GM18511 (cell line): ENCODE measurements at regions not wholly inside any gene's neighbourhood (a gene's known extent, or its start where the extent isn't known, plus 50 kb on each side); places are given as distances from the start of the nearest gene placed in this dataset.
"Not testable (repeated sequence)": the region's sequence is repeated elsewhere in the genome, so short reads cannot be mapped to it uniquely, and the experiment has no call there.

Experiments
- ATAC-seq: cut with Tn5 transposase; IDR thresholded peaks from one replicate; pipeline ENCODE4 v1.9.1; 2021; ENCODE audit warnings: mild to moderate bottlenecking, moderate library complexity; ENCODE audit not compliant: unreplicated experiment

DNA sequence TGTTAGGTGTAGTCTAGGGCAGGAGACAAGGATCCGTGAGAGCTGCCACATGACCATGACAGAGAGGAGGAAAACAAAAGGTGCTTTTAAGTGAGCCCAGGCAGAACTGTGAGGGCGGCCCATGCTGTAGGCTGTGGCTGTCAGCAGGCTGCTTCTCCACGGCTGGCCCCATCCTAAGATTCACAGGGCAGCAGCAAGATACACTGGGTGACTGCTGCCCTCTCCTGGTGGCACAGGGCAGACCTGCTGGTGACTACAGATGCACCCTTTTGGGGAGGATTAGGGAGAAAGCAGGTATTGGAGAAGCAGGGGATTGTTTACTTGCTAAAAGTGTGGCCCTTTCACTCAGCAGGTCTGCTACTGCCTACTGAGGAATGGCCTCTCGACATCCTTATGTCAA lies 112.2 kb upstream of the CCZ1B start:
- not testable (repeated sequence) for ATAC-seq

DNA sequence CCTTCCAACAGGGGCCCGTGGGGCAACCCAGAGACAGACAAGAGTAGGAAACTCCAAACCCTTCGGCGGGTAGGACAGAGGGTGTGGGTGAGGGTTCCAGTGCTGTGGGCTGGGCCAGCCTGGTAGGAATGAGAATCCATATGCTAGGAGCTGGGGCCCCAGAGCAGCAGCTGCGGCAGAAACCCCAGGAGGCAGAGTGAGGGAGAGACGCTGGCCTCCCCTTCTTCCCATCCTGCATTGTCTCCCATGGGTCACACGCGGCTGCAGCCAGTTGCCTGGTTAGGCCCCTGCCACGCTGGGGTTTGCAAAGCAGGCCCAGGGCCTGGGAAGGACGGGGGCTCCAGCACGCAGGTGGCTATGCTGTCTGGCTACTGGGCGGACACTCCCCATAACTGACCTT lies 113.1 kb upstream of the CCZ1B start:
- not testable (repeated sequence) for ATAC-seq

DNA sequence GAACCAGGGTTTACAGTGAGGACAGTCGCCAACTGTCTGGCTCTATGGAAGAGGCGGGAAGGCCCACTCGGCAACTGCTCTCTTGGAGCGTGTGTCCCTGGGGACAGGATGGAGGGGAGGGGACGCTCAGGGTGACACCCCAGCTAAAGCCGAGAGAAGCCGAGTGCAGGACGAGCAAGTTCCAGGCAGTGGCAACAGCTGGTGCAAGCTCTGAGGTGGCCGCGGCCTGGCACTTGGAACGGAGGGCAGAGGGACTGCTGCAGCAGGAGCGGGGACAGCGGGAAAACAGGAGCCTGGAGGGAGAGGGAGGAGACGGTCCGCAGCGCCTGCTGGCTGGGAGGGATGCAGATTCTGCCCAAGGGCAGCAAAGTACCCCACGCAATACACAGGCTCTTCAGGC lies 113.8 kb upstream of the CCZ1B start:
- ATAC-seq = not testable (repeated sequence)

GRCh38 chr7:6946873-6947272 lies 120.8 kb upstream of the CCZ1B start:
- not testable (repeated sequence) for ATAC-seq

DNA sequence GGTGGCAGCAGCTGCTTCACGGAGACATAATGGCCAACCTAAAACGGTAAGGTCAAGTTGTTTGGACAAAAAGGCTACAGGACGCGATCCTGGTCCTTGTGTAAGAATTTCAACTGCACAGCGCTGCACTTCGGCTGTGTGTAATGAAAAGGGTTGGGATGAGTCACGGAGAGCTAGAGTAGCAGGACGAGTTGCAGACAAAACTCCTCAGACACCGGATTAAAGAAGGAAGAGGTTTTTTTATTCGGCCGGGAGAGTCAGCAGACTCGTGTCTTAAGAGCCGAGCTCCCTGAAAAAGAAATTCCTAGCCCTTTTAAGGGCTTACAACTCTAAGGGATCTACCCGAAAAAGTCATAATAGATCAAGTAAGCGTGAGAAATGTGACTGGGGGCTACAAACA lies 124.2 kb upstream of the CCZ1B start:
- not testable (repeated sequence) for ATAC-seq

DNA sequence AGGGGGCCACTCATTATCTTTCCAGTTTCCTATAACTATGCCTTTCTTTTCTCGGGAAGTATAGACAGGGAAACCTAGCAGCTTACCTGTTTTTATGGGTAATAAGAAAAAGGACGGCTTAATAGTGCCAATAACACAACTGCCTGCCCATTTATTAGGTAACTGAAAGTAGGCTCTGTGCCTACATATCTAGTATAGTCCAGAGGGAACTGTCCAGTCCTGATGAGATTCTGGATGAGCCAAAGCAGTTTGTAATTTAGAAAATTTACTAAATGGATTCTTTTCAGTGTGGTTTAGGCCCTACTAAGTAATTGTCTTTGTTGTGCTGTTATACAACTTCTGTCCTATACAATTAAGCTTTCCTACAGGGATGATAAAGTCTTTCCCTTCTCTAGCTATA lies 125.5 kb upstream of the CCZ1B start:
- ATAC-seq = not testable (repeated sequence)

- ATAC-seq = not testable (repeated sequence)
Observed at GRCh38 chr7:6953138-6953797, 127.2 kb upstream of the CCZ1B start.

GRCh38 chr7:6953798-6954181 lies 127.7 kb upstream of the CCZ1B start:
- not testable (repeated sequence) for ATAC-seq

GRCh38 chr7:6955385-6955784 lies 129.3 kb upstream of the CCZ1B start:
- not testable (repeated sequence) for ATAC-seq

DNA sequence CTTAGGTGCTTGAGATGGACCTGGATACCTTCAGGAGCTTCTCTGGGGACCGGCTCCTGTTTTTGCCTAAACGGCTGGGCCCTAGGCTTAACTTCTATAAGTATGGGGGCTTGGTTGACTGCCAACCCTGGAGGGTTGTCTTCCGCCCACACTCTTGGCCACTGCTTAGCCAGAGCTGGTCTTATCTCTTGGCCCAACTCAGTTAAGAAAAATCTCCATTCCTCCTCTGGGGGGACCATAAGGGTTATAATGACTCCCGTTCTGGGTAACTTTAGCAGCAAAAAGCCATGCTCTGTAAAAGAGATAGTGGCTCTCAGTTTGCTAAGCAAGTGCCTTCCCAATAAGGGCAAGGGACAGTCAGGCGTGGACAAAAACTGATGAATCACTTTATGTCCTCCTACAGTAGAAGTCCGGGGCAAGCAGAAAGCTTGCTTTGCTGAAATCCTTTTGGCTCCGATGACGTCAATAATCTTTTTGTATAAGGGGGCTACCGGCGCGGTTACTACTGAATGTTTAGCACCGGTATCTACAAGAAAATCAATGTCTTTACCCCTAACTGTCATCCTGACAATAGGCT lies 130.0 kb upstream of the CCZ1B start:
- ATAC-seq = not testable (repeated sequence)

GRCh38 chr7:6958371-6958770 lies 132.3 kb upstream of the CCZ1B start:
- not testable (repeated sequence) for ATAC-seq

- ATAC-seq = not testable (repeated sequence)
Observed at GRCh38 chr7:6959942-6960341, 133.9 kb upstream of the CCZ1B start.

DNA sequence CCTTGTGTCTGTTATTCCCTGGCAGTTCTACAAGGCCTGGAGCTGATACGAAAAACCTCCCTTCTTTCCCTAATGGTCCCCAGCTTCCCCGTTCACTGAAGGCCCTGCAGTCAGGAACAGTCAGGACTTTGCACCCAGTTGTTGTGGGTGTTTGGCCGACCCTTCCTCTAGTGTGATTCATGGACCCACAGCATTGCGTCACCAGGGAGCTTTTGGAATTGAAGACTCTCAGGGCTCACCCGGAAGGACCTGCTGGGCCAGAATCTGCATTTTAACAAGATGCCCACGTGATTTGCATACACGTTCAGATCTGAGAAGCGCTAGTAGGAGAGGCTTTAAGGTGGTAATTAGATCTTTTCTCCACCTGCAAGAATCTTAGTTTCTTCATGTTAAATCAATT lies 136.8 kb upstream of the CCZ1B start:
- not testable (repeated sequence) for ATAC-seq

DNA sequence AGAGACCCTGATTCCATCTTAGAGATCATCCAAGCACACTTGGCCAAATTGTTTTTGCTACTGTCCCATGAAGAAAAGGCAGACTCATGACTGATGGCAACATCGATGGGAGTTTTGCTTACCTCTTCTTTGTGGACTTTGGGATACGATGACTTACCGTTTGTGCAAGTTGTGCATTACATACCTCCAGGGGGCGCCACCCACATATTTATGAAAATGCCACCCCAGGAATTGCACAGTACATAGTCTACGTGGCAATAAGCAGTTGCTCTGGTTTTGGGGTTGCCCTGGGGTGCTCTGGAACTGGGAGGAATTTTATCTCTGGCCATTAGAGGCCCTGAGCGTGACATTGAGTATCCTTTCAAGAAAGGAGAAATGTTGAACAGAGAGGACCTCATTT lies 139.0 kb upstream of the CCZ1B start:
- not testable (repeated sequence) for ATAC-seq

GRCh38 chr7:6970180-6970579 lies 144.1 kb upstream of the CCZ1B start:
- ATAC-seq = not testable (repeated sequence)

- not testable (repeated sequence) for ATAC-seq
Observed at GRCh38 chr7:6974876-6975275, 148.8 kb upstream of the CCZ1B start.

GRCh38 chr7:6975346-6975745 lies 149.3 kb upstream of the CCZ1B start:
- not testable (repeated sequence) for ATAC-seq

DNA sequence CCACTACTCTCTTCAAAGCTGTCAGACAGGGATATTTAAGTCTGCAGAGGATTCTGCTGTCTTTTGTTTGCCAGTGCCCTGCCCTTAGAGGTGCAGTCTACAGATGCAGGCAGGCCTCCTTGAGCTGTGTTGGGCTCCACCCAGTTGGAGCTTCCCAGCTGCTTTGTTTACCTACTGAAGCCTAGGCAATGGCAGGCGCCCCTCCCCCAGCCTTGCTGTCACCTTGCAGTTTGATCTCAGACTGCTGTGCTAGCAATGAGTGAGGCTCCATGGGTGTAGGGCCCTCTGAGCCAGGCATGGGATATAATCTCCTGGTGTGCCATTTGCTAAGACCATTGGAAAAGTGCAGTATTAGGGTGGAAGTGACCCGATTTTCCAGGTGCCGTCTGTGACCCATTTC lies 151.3 kb upstream of the CCZ1B start:
- ATAC-seq = not testable (repeated sequence)

DNA sequence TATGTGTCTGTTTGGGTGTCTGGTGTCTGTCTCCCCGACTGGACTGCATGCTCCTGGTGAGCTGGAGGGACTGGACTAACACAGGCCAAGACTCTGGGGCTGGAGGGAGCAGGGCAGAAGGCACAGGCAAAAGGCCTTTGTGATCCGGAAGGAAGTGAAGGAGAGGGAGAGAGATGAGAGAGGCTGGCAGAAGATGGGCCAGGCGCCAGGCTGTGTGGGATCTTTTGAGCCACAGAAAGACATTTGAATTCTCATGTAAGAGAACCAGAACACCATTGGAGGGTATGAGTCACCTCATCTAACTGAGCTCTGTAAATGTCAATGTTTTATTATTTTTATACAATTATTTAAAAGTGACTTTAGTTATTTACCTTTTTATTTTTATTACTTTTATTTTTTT lies 152.3 kb upstream of the CCZ1B start:
- not testable (repeated sequence) for ATAC-seq

DNA sequence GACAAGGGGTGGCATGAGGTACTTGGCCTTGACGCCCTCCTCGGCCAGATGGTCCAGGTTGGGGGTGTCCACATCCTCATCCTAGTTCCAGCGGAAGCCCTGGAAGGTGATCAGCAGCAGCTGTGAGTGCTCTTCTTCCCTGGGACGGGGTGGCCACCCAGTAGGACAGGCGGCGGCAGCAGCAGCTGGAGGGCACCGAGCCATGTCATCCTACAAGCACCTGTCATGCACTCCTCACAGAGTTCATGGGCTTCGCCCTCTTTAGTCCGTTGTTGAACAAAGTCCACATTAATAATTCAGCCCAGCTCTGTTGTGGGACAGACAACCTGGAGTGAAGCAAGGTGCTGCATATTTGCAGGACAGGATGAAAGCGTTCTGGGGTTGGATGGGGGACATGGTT lies 153.4 kb upstream of the CCZ1B start:
- ATAC-seq = not testable (repeated sequence)

DNA sequence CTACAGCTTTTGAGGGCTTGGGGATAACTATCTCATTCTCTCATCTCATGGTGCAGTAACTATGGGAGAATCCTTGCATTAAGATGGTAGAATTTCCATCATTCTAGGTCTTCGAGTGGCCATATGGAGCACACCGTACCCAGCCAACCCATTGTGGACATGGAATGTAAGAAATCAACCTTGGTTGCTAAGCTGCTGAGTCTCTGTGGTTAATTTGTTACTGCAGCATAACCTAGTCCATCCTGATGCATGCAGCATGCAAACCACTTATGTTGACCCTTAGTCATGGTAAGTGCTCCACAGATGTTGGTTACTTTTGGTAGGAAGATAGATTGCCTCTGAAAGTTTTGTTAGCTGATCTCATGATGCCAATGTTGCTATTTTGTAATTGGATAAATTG lies 156.3 kb upstream of the CCZ1B start:
- not testable (repeated sequence) for ATAC-seq

DNA sequence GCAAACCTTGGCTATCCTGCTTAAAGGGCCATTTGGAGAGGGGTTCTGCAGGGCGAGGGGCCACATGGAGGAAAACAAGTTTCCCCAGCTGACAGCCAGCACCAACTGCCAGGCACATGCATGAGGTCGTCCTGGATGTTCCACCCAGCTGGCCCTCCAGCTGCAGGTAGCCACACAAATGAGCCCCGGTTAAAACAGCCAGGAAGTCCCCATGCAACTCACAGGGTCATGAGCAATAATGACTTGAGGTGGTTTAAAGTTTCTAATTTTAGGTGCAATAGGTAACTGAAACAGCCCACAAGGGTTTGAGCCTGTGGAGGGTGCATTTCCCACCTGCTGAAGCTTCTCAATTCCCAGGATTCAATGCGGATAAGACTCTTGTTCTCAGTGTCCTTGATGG lies 160.8 kb upstream of the CCZ1B start:
- not testable (repeated sequence) for ATAC-seq

GRCh38 chr7:6988608-6989007 lies 162.5 kb upstream of the CCZ1B start:
- not testable (repeated sequence) for ATAC-seq
